Prostate gland (tissue), 2 donors: ENCODE measurements at regions not wholly inside any gene's neighbourhood (a gene's known extent, or its start where the extent isn't known, plus 50 kb on each side); places are given as distances from the start of the nearest gene placed in this dataset.

ENCODE experiments used
- POLR2AphosphoS5 ChIP-seq: sonication (generic); formaldehyde crosslinking; IDR thresholded peaks from one replicate; pipeline ENCODE4 v1.6.1; 2017; ENCODE audit warnings: antibody characterized with exemption
- TF ChIP-seq, protein P1 (sequence below), 4 experiments: fragments of 200-600 bp in 2 of 4; fragments of 450-650 bp in 2 of 4; sonication (generic) in 2 of 4; IDR thresholded peaks; 1 replicate in 3 of 4; 2 replicates in 1 of 4; pipeline ENCODE4 v1.5.1; 2016 to 2019; ENCODE audit warnings: antibody characterized with exemption in 4 of 4, mild to moderate bottlenecking in 2 of 4, moderate library complexity in 2 of 4

- TF ChIP-seq, protein P1, sequence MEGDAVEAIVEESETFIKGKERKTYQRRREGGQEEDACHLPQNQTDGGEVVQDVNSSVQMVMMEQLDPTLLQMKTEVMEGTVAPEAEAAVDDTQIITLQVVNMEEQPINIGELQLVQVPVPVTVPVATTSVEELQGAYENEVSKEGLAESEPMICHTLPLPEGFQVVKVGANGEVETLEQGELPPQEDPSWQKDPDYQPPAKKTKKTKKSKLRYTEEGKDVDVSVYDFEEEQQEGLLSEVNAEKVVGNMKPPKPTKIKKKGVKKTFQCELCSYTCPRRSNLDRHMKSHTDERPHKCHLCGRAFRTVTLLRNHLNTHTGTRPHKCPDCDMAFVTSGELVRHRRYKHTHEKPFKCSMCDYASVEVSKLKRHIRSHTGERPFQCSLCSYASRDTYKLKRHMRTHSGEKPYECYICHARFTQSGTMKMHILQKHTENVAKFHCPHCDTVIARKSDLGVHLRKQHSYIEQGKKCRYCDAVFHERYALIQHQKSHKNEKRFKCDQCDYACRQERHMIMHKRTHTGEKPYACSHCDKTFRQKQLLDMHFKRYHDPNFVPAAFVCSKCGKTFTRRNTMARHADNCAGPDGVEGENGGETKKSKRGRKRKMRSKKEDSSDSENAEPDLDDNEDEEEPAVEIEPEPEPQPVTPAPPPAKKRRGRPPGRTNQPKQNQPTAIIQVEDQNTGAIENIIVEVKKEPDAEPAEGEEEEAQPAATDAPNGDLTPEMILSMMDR (IDR thresholded peaks at IDR 0.05): no peak
- no peak for TF ChIP-seq POLR2AphosphoS5
Observed at GRCh38 chr11:42345933-42346332, 886.5 kb upstream of the LRRC4C start.
